ENCODE measurements at regions not wholly inside any gene's neighbourhood (a gene's known extent, or its start where the extent isn't known, plus 50 kb on each side); places are given as distances from the start of the nearest gene placed in this dataset.

DNA sequence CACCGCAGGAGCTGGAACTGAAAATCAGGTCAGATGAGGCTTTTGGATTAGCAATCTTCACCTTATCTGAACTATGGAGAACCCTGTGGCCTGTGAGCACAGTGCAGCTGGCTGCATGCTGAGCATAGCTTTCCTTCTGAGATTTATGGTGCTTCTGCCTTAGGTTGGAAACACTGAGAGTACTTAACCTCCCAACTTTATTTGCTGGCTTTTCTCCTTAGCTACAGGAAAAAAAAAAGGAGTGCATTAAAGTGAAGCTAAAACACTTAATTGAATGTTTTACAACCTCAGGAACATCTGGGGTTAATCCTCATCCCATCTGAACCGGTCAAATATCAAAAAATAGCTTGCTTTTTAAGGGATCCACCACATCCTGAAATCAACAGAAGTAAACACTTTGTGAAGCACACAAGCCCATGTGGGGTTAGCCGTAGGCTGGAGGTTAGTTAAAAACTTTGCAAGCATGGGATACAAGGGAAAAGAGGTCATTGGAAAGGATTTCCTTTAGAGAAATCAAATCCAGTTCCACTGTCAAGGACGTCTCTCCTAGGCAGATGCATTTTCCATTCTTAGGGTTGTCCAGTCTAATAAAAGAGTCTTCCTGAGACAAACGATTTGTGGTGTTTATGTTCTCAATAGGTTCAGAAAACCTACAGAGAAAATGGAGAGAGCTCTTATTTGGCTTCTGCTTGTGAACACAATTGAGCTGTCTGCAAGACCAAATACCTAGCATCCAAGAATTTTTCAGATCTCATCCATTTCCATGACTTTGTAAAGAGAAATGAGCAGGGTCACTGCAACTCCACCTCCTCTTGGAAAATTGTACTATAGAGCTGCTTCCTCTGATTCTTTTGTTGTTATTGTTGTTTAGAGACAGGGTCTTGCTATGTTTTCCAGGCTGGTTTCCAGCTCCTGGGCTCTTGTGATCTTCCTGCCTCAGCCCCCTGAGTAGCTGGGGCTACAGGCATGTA is 470.4 kb upstream of the IGFBP3 start:
- DNase-seq = no peak

- no peak for DNase-seq
Measured at GRCh38 chr7:46390042-46390441, 469.0 kb upstream of the IGFBP3 start.

- DNase-seq = no peak
Measured at GRCh38 chr7:46389146-46389545, 468.1 kb upstream of the IGFBP3 start.

DNA sequence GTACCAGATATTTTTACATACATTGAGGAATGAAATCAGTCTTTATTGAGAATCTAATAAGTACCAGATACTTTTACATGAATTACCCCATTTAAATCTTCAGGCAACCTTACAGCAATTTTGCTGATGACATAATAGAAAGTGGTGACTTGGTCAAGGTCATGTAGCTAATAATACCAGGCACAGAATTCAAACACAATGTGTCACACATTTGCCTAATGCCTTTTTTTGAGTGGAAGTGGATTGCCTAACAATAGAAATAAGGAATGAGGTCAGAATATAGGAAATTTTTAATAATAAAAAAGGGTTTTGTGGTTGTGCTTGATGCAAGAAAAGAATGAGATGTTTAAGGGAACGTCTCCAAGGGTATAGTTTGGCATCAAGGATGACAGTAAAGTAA is 466.6 kb upstream of the IGFBP3 start:
- no peak for DNase-seq

DNA sequence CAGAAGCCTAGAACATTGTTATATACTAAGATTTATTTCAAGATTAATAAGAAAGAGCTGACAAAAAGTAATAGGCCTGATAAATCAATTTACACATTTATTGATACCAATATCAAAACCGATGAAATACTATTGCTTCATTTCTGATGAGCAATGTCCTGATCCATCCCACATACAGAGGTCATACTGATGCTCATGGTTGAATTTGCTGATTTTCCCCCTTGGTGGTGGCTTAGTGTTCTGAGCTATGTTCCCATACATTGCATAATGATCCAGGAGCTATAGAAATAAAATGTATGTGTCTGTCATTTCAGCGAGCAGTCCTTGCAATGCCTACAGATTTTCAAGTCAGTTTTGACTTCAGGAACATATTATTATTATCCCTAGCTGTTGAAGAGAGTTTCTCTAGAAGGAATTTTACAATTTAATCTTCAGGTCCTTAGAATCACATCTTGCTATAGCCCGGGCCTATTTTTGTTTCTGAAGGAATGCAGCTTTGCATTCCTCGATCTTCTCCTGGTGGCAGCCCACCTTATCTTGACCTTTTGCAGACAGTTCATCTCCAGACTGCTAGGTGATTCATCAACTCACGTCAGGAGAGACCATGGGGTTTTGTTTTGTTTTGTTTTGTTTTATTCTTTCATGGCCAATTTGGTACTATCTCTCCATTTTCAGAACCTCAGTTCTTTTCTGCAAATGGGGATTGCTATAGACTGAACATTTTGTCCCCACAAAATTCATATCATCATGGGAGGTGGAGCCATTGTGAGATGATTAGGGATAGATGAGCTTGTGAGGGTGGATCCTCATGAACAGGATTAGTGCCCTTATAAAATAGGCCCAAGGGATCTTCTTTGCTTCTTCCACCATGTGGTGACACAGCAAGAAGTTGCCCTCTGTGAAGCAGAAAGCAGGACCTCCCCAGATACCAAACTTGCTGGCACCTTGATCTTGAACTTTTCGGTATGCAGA is 465.6 kb upstream of the IGFBP3 start:
- no peak for DNase-seq

DNA sequence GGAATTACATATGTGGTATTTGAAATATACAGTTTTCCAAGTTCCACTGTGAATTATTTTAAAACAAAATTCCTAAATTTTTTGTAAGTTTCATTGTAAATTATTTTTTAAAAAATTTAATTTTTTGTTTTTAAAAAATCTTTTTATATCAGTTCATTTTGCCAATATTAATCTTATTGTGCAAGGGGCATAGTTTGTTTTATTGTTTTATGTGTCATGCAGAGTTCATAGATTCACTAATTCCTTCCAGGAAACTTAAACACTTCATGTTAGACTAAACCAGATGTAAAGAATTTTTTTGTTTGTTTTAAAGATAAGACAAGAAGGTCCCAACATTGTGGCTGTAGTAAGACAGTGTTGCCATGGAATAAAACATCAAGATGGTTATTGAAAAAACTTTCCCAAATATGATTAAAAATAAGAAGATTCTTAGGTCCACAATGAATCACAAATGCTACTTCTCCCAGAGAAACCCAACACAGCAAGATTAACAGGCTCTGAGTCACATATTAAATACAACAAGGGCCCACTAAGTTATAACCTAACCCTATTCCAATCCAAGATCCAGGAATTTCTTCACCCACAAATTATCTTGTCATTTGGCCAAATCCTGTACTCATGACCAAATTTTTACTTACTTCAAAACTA is 464.7 kb upstream of the IGFBP3 start:
- DNase-seq = no peak

- DNase-seq = no peak
Measured at GRCh38 chr7:46383605-46384004, 462.5 kb upstream of the IGFBP3 start.

DNA sequence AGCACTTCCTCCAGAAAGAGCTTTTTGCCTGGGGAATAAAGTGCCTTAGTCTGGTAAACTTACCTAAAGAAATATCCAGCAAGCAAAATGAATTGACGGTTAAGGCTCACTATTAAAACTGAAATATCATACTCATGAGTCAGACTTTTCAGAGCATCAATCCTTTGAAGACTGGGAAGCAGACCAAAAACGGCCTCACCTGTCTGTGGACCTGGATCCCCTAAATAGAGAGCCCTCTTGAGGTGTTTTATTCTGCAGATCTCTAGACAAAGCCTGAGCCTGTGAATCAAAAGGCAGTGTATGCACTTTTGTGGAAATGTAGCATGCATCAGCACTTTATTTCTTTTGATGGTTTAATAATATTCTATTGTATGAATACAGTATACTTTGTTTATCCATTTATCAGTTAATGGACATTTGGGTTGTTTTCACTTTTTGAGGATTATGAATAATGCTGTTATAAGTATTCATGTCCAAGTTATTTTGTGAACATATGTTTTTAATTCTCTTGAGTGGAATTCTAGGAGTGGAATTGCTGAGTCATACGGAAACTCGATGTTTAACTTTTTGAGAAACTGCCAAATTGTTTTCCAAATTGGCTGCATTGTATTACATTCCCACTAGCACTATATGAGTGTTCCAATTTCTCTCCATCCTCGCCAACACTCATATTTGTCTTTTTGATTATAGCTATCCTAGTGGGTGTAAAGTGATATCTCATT is 449.0 kb upstream of the IGFBP3 start:
- DNase-seq = no peak

DNA sequence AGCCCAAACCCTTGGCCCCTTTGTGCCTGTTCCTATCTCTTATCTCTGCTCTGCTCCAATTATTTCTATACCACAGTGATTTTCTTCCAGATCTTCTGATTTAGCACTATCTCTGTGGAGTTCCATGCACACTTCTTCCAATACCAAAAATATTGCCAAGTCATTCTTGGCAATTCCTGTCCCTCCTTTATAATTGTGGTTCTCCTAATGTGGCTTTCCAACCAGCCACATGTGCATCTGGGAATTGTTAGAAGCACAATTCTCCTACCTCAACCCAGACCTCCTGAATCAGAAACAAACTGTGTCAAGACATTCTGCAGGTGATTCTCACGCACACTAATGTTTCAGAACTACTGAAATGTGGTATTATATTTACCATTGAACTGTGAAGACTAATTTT is 447.8 kb upstream of the IGFBP3 start:
- no peak for DNase-seq

GRCh38 chr7:46366526-46366925 is 445.5 kb upstream of the IGFBP3 start:
- no peak for DNase-seq

DNA sequence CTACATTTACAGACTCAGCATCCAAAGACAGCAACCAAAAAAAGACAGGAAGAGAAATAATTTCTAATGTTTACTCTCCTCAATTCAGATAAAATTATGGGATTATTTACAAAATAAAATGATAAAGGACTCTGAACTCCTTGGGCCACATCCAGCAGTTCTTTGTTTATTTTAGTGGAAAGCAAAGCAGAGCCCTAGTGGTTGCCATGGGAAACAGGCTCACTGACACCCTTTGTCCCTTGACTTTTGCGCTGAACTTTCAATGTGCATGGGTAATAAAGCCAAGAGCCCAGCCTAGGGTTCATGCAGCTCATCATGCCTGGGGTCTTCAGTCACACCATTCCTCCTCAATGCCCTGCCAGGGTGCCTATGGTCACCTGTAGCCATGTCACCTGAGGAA is 442.6 kb upstream of the IGFBP3 start:
- DNase-seq = no peak

- no peak for DNase-seq
Measured at GRCh38 chr7:46360811-46361210, 439.7 kb upstream of the IGFBP3 start.

DNA sequence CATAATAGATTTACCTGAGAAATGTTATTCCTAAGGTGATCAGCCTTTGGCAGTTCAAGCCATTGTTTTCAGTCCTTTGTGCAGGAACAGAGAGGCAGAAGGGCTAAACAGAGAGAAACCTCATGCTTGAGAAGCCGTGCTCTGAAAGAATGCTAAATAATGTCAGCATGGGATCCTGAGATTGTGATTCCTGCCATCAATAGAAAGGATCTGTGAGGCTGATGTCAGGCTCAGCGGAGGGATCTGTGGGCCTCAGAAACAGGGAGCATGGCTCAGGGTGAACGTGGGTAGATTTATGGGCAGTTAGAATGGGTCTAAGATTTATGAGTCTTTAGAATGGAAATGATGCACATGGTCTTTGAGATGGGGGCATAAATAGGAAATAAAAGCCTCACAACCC is 439.2 kb upstream of the IGFBP3 start:
- DNase-seq = no peak

- DNase-seq = no peak
Measured at GRCh38 chr7:46357851-46358250, 436.8 kb upstream of the IGFBP3 start.

- DNase-seq = no peak
Measured at GRCh38 chr7:46357290-46357689, 436.2 kb upstream of the IGFBP3 start.

DNA sequence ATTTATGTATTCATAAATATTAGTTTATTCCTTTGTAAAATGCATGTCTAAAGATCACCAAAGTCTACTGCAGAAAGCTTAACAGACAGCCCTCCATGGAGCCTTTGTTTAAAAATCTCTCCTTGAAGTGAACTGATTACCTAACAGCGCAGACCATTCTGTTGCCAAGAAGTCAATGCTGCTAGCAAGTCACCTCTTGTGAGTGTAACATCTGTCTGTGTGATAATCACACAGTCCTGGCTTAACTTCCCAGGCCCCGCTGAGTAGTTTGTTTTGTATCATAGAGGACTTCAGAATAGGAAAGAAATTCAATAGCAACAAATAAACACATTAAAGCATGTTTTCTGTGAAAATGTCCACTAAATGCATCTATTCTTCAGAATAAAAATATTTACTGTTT is 435.3 kb upstream of the IGFBP3 start:
- DNase-seq = no peak

DNA sequence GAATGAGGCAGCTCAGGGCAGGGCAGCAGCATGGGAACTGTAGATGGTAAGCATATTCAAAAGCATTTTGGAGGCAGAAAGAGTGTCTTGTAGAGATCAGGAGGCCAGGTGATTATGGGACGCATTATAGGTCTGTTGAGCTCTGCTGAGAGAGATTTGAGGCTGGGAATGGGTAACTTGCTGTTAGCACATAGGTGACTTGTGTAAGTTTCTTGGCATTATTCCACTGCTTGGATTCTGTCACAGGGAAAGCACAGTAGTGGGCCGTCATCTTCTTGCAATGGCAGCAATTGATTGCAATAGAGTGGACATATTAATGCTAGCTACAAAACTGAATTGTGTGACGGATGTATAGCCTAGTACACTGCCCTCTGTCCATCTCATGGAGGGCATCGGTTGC is 434.3 kb upstream of the IGFBP3 start:
- no peak for DNase-seq

DNA sequence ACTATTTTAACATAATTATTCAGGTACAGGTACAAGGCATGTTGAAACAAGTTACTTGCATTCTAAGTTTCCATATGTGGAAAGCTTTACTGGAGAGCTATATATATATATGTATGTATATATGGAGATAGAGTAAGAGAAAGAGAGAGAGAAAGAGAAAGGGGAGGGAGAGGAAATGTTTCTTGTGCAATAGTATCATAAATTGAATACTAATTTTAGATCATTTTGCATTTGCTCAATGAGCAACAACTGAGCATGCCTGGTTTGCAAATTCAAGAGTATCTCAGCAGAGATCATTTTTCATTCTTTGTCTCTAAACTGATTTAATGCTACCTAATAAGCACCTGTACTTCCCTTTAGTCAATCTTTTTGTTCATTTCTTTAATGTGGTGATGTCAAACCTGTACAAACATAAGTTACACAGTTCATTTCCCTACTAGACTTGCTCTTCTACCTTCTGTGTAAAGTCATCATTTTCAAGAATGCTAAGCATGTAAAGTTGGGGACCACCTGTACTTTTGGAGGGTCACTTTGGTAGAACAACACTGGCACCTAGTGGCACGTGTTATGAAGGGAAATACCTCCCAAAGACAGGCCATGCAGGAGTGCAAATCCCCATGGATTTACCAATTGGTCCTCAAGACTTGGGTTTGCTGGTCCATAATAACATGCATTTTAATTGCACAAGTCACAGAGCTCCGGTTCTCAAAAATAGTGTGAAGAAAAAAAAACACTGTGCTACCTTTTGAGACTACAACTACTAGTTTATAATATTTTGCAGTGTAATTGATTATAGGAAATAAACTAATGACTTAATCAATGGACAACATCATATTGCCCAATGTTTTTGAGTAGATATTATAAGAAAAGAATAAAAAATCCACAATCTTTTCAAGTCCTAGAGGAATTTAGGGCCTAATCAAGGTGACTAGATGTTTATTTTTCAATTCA is 431.2 kb upstream of the IGFBP3 start:
- peak in 1 of 2 donors; percentile 24 for DNase-seq

DNA sequence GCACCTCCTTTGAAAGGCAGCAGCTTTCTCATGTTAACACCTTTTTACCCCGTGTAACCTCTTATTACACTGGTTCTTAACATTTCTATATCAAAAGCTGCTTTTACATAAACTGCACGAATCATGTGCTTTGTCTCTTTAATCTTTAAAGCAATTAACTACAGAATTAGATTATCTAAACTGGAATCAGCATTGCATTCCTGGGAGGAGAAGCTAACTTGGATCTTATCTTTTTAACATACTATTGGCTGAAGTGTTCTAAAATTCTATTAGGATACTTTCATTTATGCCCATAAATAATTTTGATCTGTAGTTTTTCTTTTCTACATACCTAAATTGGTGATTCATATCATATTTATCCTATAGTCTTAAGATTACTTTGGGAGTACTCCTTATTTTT is 428.4 kb upstream of the IGFBP3 start:
- DNase-seq = no peak

GRCh38 chr7:46344533-46344932 is 423.5 kb upstream of the IGFBP3 start:
- DNase-seq = no peak

GRCh38 chr7:46343802-46344201 is 422.7 kb upstream of the IGFBP3 start:
- DNase-seq = no peak

All from CD4-positive, alpha-beta T cell treated with Interleukin-1 beta for 1 hour (primary cell).